Activated CD4-positive, alpha-beta T cell treated with anti-CD3 and anti-CD28 coated beads, Interleukin-2, amount 50 U/mL, for 48 hours (primary cell): ENCODE measurements at regions not wholly inside any gene's neighbourhood (a gene's known extent, or its start where the extent isn't known, plus 50 kb on each side); places are given as distances from the start of the nearest gene placed in this dataset.

ENCODE experiments used
- DNase-seq, 2 experiments: peaks; one replicate each; pipeline ENCODE4 v3.0.0-alpha.2; 2020

DNA sequence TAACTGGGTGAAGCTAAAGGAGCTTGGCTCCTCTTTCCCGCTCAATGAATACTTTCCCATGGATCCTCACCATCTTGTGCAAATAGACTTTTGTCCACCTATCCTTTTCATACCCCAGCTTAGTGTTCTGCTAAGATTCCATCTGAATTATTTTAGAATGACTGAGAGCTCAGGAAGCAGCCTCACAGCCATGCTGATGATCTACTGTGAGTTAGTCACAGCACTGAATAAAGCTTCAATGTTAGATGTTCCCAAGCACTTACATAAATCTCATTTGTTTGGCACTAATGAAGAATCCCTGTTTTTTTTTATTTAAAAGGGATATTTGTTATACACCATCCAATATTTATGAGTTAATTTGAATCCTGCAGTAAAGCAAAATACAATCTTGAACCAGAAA, 317.6 kb upstream of the TRPC7 start:
- DNase-seq: no peak

- no peak for DNase-seq
Observed at GRCh38 chr5:136679233-136679632, 313.9 kb upstream of the TRPC7 start.

GRCh38 chr5:136677217-136677616, 311.9 kb upstream of the TRPC7 start:
- no peak for DNase-seq

DNA sequence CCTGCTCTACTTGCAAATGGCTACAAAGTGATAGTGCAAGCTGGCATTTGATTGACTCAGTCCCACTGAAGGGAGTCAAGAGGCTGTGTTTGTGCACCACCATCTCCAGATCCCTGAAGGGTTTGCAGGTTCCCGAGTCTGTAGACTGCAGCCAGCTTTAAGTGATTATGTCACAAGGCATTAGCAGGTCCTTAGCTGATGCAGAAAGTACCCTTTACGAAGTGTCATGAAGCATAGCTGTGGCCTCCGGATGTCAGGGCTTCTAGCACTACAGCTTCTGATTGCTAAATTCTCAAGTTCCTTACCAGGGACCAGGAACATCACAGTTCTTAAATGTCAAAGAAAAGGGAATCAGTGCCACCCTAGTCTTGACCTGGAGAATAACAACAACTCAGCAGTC, 311.3 kb upstream of the TRPC7 start:
- no peak for DNase-seq

- DNase-seq: no peak
Observed at GRCh38 chr5:136675769-136676168, 310.4 kb upstream of the TRPC7 start.

DNA sequence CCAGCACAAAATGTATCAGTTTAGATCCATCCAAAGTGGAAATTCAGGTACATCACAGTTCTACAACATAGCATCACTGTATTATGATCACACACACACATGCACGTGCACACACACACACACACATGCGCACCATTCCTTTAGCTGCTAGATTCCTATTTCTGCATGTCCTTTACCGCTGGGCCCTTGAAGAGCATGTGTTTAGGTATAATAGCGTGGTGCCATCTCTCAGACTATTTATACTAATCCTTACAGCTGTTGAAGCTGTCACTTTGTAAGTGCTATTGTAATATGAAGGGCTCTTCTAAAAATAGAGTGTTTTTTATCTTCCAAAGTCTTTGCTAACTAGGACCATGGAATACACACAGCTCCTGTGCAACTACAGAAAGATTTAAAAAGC, 308.8 kb upstream of the TRPC7 start:
- DNase-seq: no peak

DNA sequence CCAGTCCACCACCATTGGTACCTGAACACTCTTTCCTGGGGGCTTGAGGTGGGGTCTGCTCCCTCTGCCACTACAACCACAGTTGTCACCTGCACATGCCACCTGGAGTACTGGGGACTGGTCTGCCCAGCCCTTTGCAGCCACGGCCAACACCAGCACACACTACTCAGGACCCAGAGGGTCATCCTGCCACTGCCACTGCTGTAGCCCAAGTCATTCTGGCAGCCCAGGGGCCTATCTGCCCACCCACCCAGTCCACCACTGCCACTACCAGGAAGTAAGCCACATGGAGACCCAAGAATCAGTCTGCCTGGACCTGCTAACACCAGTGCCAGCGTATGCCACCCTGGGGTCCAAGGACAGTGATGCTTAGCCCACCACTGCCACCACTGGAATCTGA, 302.4 kb upstream of the TRPC7 start:
- DNase-seq: no peak

DNA sequence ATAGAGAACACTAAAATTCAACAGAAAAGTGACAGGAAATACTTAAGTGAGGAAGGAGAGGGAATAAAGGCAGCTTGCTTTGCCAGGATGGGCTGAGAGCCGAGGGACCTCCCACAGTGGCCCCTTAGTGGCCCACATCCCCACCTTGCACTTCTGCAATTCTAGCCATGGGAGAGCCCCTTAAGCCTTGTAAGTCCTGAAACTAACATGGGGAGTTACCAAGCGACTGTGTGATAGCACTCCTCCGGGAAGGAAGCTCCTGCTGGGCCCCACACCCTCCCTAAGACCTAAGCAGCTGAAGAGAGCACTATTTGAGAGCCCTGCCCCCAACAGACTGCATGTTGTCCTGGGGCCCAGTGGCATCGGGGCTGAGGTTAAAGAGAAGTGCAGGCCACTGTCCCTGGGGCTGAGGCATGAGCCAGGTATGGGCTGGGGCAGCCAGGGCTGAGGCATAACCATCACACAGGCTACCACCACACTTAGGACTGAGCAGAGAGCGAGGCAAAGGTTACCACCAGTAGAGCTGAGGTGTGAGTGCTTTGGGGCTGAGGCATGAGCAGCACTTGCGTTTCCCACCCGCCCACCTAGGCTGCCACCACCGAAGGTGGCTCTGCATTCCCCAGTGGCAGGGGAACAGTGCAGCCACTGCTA, 301.8 kb upstream of the TRPC7 start:
- DNase-seq: no peak

GRCh38 chr5:136665331-136665730, 300.0 kb upstream of the TRPC7 start:
- no peak for DNase-seq

GRCh38 chr5:136661026-136661425, 295.7 kb upstream of the TRPC7 start:
- no peak for DNase-seq

DNA sequence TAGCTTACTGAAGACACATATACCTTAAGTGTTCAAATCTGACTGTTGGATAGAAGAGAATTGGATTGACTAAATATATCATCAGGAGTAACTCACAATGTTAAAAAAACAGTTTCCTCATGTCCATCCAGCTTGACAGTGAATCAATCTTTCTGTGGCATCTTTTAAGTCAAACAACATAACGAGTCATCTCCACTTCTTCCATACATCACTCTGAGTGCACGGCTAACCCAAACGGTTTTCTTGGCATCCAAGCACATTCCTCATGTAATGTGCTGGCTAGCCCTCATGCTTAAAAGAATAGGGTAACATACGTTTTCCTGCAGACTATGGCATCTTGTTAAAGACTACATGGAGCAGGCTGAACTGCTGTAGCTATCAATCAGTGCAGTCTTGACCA, 291.5 kb upstream of the TRPC7 start:
- no peak for DNase-seq

GRCh38 chr5:136655468-136655867, 290.1 kb upstream of the TRPC7 start:
- DNase-seq: no peak

GRCh38 chr5:136646915-136647314, 281.6 kb upstream of the TRPC7 start:
- no peak for DNase-seq

- DNase-seq: no peak
Observed at GRCh38 chr5:136642976-136643375, 277.6 kb upstream of the TRPC7 start.

GRCh38 chr5:136639616-136640015, 274.3 kb upstream of the TRPC7 start:
- DNase-seq: no peak

- no peak for DNase-seq
Observed at GRCh38 chr5:136638084-136638483, 272.7 kb upstream of the TRPC7 start.

- DNase-seq: no peak
Observed at GRCh38 chr5:136636001-136636400, 270.7 kb upstream of the TRPC7 start.

DNA sequence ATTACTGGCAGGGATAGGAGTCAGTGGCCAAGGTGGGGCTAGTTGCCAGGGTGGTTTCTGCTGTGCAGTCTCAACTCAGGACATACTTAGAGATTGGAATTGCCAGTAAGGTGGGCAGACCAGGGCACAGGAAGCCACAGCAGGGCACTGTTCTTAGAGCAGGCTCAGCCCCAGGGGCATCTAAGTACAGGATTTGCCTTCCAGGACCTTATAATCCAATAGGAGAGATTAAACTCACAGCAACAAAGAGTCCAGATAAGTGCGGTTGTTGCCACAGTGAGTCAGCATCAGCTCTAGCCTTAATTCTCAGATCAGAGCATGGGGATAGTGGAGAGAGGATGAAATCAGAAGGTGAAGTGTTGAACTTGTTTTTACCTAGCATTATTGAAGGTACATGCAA, 265.8 kb upstream of the TRPC7 start:
- no peak for DNase-seq

GRCh38 chr5:136629125-136629792, 263.9 kb upstream of the TRPC7 start:
- no peak for DNase-seq

DNA sequence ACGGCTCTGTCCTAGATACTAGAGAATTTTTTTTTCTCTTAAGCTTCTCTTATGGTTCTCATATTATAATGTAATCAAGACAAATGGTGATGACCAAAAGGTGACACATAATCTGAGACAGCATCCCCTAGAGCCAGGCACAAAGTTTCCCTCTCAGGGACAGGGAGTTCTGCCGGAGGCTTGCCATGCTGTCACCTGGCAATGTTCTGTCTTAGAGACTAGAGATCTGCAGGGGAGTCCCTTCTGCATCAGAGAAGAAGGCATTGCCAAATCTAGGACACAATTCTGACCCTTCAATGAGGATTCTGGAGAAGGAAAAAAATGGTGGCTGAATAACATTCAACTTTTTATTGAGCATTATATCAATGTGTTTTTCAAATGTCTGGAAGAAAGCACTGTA, 261.2 kb upstream of the TRPC7 start:
- DNase-seq: no peak

DNA sequence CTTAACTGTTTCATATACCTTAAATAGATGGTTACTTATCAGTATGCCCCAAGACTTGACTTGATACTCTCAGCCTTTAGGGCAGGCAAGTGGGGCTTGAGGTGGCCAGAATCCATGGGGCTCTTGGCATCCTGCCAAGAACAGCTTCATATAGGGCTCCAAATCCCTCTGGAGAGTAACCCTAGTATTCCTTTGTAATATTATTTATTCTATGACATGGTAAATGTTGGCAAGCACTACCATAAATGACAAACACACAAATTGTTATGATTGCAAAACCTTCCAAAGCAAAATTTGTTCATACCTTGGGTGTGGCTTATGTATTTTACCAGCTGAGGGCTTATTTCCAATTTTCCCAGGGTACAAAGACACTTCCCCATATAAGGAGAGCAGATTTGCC, 257.4 kb upstream of the TRPC7 start:
- no peak for DNase-seq

DNA sequence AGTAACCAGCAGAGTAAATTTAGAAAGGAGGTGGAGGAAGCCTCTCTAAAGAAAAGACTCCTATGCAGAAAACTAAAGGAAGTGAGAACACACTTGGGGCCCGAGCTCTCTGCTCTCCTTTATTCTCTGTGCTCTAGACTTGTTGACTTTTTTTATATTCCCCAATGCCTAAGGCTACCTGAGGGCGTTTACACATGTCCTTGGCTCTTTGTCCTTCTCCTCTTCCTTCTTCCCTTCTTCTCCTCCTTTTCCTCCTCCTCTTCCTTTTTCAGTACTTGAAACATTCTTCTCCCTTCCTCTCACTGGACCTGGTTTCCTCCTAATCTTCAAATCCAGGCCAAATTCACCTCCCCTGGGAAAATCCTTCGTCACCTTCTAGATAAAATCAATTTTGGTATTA, 256.4 kb upstream of the TRPC7 start:
- DNase-seq: no peak

GRCh38 chr5:136620621-136621020, 255.3 kb upstream of the TRPC7 start:
- no peak for DNase-seq

DNA sequence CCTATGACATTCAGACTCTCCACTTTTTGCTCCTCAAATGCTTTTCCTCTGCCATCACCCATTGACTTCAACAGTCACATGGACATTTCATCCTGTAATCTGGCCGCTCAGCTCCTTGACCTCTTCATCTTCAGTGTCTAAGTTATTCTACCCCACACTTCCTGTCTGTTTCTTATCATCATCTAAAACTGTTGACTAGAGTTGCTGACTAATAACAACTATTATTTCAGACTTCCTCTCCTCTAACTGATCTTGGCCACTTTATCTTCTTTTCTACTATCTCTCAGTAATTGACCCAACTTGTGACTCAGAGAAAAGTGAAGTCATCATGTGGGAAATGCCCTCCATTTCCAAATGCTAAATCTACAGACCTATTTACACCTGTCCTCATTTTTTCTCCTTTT, 254.7 kb upstream of the TRPC7 start:
- no peak for DNase-seq

DNA sequence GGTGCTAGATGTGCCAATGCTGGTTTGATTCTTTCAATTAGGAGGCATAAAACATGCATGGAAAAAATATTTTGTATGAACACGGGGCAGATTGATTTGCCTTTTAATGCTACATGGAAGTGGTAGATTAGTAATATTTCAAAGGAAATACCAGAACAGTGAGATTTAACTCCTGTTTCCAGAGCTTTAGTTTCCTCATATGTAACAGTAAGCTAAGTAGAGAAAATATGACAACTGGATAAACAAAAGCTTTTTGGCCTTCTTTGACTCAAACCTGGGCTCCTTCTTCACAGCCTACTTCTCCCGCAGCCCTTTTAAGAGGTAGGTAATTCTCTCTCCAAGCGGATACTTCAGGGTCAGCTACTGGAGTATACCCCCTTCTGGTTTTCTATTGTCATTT, 254.2 kb upstream of the TRPC7 start:
- no peak for DNase-seq
